GM12801 (cell line): ENCODE measurements at regions not wholly inside any gene's neighbourhood (a gene's known extent, or its start where the extent isn't known, plus 50 kb on each side); places are given as distances from the start of the nearest gene placed in this dataset.

Source experiments
- TF ChIP-seq, protein P1 (sequence below): IDR thresholded peaks from one replicate; pipeline ENCODE4 v1.5.1; 2011; ENCODE audit warnings: control low read depth; ENCODE audit not compliant: insufficient read length; ENCODE audit errors: extremely low read depth

GRCh38 chr10:77687621-77688020 is 50.0 kb upstream of the KCNMA1 start:
- TF ChIP-seq, protein P1, sequence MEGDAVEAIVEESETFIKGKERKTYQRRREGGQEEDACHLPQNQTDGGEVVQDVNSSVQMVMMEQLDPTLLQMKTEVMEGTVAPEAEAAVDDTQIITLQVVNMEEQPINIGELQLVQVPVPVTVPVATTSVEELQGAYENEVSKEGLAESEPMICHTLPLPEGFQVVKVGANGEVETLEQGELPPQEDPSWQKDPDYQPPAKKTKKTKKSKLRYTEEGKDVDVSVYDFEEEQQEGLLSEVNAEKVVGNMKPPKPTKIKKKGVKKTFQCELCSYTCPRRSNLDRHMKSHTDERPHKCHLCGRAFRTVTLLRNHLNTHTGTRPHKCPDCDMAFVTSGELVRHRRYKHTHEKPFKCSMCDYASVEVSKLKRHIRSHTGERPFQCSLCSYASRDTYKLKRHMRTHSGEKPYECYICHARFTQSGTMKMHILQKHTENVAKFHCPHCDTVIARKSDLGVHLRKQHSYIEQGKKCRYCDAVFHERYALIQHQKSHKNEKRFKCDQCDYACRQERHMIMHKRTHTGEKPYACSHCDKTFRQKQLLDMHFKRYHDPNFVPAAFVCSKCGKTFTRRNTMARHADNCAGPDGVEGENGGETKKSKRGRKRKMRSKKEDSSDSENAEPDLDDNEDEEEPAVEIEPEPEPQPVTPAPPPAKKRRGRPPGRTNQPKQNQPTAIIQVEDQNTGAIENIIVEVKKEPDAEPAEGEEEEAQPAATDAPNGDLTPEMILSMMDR: no peak
